Subcutaneous abdominal adipose tissue (tissue), 5 donors: ENCODE measurements at regions not wholly inside any gene's neighbourhood (a gene's known extent, or its start where the extent isn't known, plus 50 kb on each side); places are given as distances from the start of the nearest gene placed in this dataset.

Experiments used
- H3K27ac ChIP-seq: one replicate; pipeline ENCODE4 v1.7.0; 2013; ENCODE audit warnings: low read depth, mild to moderate bottlenecking, inconsistent platforms, low read length, moderate library complexity
- H3K27me3 ChIP-seq, 5 donors: one replicate each; pipeline ENCODE4 v1.7.0; 2013; ENCODE audit warnings: low read length in 5 of 5, inconsistent platforms in 1 of 5; ENCODE audit not compliant: control insufficient read depth in 5 of 5, insufficient read depth in 4 of 5
- H3K36me3 ChIP-seq, 5 donors: one replicate each; pipeline ENCODE4 v1.7.0; 2013; ENCODE audit warnings: low read length in 5 of 5; ENCODE audit not compliant: control insufficient read depth in 5 of 5, insufficient read depth in 5 of 5
- H3K4me1 ChIP-seq, 5 donors: one replicate each; pipeline ENCODE4 v1.7.0; 2013; ENCODE audit warnings: low read length in 5 of 5, mild to moderate bottlenecking in 3 of 5, moderate library complexity in 1 of 5; ENCODE audit not compliant: control insufficient read depth in 5 of 5, insufficient read depth in 5 of 5
- H3K4me3 ChIP-seq, 5 donors: one replicate each; pipeline ENCODE4 v1.7.0; 2013; ENCODE audit warnings: low read length in 5 of 5, low read depth in 1 of 5
- H3K9ac ChIP-seq, 5 donors: one replicate each; pipeline ENCODE4 v1.7.0; 2013; ENCODE audit warnings: low read length in 5 of 5, mild to moderate bottlenecking in 4 of 5, moderate library complexity in 3 of 5
- H3K9me3 ChIP-seq, 5 donors: one replicate each; pipeline ENCODE4 v1.7.0; 2013; ENCODE audit warnings: low read length in 5 of 5; ENCODE audit not compliant: control insufficient read depth in 5 of 5
- donor health status: healthy.
- donor health status: healthy.
- donor health status: healthy.
- donor health status: healthy.
- donor health status: healthy.

DNA sequence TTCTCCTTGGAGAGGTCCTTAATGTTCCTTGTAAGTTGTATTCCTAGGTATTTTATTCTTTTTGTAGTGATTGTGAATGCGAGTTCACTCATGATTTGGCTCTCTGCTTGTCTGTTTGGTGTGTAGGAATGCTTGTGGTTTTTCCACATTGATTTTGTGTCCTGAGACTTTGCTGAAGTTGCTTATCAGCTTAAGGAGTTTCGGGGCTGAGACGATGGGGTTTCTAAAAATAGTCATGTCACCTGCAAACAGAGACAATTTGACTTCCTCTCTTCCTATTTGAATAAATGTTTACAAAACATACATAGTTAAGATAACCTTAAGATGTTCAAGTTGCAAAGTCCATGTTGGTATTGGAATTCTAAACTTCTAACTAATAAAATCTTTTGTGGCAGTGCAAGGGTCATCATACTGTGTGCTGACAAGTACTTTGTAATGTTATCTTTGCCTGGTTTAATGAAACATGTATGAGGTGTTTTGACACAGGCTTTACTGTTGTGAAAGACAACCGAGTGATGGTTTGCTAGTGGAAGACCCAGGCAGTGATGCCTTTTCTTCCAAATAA lies 286.2 kb downstream of the MRPS30 start:
- H3K9me3 ChIP-seq, result no peaks in the 10 kb centered on the region

DNA sequence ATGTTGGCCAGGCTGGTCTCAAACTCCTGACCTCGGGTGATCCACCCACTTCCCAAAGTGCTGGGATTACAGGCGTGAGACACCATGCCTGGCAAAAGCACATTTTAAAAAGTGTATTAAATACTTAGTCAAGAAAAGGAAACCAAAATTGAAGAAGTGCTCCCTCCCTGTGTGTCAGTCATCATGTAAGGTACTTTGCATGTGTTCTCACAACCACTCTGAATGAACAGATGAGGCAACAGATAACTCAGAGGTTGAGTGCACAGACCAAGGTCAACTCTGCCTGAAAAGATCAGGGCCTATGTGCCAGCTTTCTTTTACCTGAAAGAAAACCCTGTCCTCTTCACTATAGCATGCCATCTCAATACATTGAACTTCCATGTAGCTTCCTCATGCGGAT lies 289.7 kb downstream of the MRPS30 start:
- H3K27me3 ChIP-seq, result no peaks in the 10 kb centered on the region
- H3K4me3 ChIP-seq, result no peak overlapping the region
- H3K9ac ChIP-seq, result no peak overlapping the region
- H3K9me3 ChIP-seq, result peaks cover 0 to 2% (median 0%) of the 10 kb centered on the region in 5 donors
- H3K4me1 ChIP-seq, result no peaks in the 10 kb centered on the region
- H3K27ac ChIP-seq, result no peak overlapping the region
- no peaks in the 10 kb centered on the region for H3K36me3 ChIP-seq

More for the DNA sequence above, 286.2 kb downstream of the MRPS30 start:
- Histone ChIP-seq H3K4me1 (no peaks in the 10 kb centered on the region), H3K27me3 (no peaks in the 10 kb centered on the region), H3K4me3 (no peak overlapping the region), H3K27ac (no peak overlapping the region), H3K36me3 (no peaks in the 10 kb centered on the region), H3K9ac (no peak overlapping the region)

DNA sequence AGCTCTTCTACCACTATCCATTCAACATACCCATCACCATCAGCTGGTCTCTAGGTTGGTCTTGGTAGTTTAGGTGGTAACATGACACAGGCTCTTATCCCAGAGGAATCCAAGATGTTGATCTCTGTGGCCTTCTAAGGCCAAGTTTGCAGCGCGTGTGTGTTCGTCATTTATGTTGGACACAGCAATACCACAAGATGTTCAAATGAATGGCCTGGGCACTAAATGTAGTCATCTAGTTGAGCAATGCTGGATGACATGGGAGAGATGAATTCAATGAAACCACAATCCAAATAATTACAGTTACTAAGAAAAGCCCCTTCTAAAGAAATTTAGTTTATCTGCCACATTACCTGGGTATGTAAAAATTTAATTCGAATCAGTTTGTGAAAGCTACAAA lies 292.4 kb downstream of the MRPS30 start:
- H3K4me1 ChIP-seq, result no peaks in the 10 kb centered on the region
- H3K36me3 ChIP-seq, result no peaks in the 10 kb centered on the region
- H3K27me3 ChIP-seq, result no peaks in the 10 kb centered on the region
- no peak overlapping the region for H3K4me3 ChIP-seq
- peaks cover 0 to 4% (median 0%) of the 10 kb centered on the region in 5 donors for H3K9me3 ChIP-seq
- H3K27ac ChIP-seq, result no peak overlapping the region
- no peak overlapping the region for H3K9ac ChIP-seq

DNA sequence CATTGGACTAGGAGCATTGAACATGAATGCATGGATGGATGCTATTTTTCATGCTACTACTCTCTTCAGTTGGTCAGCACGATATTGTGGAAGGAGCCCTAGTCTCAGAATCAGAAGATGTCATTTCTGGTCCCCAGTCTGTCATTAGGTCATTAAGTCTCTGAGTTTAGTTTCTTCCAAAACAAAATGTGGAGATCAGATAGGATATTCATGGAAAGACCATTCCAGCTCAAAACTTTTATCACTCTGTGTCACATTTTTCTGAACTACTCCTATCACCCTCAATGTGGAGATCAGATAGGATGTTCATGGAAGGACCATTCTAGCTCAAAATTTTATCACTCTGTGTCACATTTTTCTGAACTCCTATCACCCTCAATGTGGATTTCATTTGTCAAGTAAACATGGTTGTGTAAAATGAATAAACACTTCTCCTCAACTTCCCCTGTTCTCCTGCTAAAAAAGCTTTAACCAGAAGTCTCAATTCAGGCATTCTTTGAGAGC lies 296.8 kb downstream of the MRPS30 start:
- no peaks in the 10 kb centered on the region for H3K27me3 ChIP-seq
- H3K9me3 ChIP-seq, result peaks cover 0 to 4% (median 0%) of the 10 kb centered on the region in 5 donors
- H3K9ac ChIP-seq, result no peak overlapping the region
- H3K4me1 ChIP-seq, result no peaks in the 10 kb centered on the region
- H3K36me3 ChIP-seq, result no peaks in the 10 kb centered on the region
- no peak overlapping the region for H3K4me3 ChIP-seq
- H3K27ac ChIP-seq, result no peak overlapping the region

DNA sequence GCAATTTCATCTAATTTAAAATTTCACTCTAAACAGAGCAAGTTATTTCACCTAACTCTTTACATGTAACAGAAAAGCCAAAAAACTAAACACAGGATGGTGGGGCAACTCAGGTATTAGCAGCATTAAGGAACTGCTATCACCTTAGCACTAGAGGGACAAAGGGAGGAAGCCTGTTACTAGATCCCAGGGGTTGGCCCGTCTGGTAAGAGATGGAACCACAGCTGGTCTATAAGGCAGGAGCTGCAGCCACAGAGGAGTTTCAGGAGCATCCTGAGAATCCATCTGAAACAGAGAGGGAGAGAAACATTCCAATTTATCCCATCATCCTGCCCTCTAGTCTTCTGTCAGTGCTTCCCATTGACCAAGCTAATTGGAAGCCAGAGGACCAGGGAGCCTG lies 300.3 kb downstream of the MRPS30 start:
- Histone ChIP-seq H3K9ac (no peak overlapping the region), H3K36me3 (no peaks in the 10 kb centered on the region), H3K27ac (no peak overlapping the region), H3K27me3 (no peaks in the 10 kb centered on the region), H3K4me3 (no peak overlapping the region), H3K4me1 (no peaks in the 10 kb centered on the region), H3K9me3 (no peaks in the 10 kb centered on the region)

DNA sequence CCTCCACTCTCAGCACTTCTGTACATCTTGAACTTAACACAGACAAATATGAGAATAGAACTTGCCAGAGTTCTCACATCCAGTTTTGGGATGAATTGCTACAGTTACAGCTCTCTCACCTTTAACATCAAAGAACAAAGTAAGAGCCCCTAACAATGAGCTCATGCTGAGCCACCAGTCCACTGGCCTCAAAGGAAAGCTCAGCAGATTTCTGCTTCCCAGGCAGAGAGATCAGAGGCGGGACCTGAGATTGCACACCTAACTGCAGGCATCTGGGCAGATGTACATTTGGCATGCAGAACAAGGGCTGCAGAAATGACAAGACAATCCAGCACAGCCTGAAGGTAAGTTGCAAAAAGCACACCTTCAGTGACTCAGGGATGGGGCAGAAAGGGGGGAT lies 300.9 kb downstream of the MRPS30 start:
- Histone ChIP-seq H3K4me1 (no peaks in the 10 kb centered on the region), H3K27me3 (no peaks in the 10 kb centered on the region), H3K36me3 (no peaks in the 10 kb centered on the region), H3K9me3 (no peaks in the 10 kb centered on the region), H3K9ac (no peak overlapping the region), H3K4me3 (no peak overlapping the region), H3K27ac (no peak overlapping the region)

DNA sequence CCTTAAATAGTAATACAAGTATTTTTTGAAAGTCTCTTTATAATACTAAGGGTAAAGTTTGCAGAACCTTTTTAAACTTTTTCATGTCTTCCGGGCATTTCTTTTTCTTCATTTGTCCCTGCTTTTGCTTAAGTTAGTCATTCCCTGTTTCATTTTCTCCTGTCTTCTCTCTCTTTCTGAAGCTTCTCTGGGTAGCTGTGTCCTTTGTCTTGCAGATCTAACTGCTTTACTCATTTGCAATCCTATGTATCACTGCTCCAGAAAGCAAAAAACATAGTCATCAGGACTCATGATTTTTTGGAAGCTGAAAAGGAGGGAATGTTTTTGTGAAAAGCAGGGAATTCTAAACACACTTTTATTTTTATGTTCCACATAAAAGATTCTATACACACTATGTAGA lies 301.7 kb downstream of the MRPS30 start:
- Histone ChIP-seq H3K27me3 (no peaks in the 10 kb centered on the region), H3K9ac (no peak overlapping the region), H3K9me3 (no peaks in the 10 kb centered on the region), H3K4me1 (no peaks in the 10 kb centered on the region), H3K36me3 (no peaks in the 10 kb centered on the region), H3K27ac (no peak overlapping the region), H3K4me3 (no peak overlapping the region)

DNA sequence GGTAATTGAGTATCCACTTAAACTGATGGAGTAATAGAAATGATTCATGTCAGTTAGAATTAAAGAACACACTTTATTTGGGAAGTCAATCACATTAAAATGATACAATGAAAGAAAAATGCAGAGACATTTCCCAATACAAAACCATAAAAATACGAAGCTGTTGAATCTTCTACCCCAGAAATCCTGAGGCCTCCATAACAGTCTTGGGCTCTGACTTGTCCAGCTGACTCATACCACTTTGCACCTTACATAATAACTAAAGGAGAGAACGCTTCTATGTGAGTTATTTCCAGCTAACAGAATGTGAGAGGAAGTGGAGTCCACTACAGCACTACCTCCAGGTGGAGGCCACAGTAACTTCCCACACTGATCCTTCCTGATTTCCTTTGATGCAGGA lies 305.0 kb downstream of the MRPS30 start:
- Histone ChIP-seq H3K27ac (no peak overlapping the region), H3K27me3 (no peaks in the 10 kb centered on the region), H3K4me1 (no peaks in the 10 kb centered on the region), H3K36me3 (no peaks in the 10 kb centered on the region), H3K4me3 (no peak overlapping the region), H3K9me3 (peaks cover 0 to 6% (median 0%) of the 10 kb centered on the region in 5 donors), H3K9ac (no peak overlapping the region)

DNA sequence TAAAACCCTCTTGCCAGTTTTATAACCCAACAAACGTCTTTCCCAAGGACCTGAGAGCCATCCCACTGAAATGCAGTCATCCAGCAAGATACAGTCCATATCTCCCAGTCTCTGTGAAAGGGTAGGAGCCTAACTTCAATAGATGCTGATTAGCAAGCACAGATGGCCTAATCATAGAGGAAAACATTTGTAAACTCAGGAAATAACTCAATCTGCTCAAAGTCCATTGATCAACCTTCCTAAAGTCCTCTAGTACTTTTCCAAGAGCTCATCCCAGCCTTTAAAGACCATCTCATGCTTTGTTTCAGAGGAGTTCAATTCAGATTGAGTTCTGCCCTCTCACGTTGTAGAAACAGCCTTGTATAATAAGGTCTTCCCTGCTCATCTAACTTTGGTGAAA lies 324.2 kb downstream of the MRPS30 start:
- Histone ChIP-seq H3K27ac (no peak overlapping the region), H3K4me3 (no peak overlapping the region), H3K36me3 (no peaks in the 10 kb centered on the region), H3K4me1 (no peaks in the 10 kb centered on the region), H3K9ac (no peak overlapping the region), H3K27me3 (no peaks in the 10 kb centered on the region), H3K9me3 (peaks cover 0 to 3% (median 0%) of the 10 kb centered on the region in 5 donors)

DNA sequence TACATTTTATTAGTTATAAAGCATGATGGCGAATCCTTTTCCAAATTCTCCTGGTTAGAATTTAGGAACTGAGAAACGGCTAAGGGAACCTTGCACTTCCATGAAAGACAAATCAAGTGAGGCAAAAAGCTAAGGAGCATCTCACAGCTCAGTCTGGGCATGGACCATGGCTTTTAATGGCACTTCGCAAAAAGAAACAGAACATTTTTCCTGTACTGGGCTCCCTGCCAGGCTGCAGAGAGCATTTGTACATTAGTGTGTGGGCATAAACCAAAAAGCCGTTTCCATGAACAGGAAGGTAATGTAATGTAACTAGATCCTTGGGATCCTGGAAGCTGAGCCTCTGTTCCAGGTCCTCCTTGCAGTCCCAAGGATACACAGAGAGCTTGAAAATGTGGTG lies 354.2 kb downstream of the MRPS30 start:
- no peak overlapping the region for H3K4me3 ChIP-seq
- no peaks in the 10 kb centered on the region for H3K36me3 ChIP-seq
- H3K27ac ChIP-seq, result no peak overlapping the region
- H3K4me1 ChIP-seq, result no peaks in the 10 kb centered on the region
- peaks cover 0 to 2% (median 0%) of the 10 kb centered on the region in 5 donors for H3K27me3 ChIP-seq
- no peak overlapping the region for H3K9ac ChIP-seq
- H3K9me3 ChIP-seq, result peaks cover 0 to 2% (median 0%) of the 10 kb centered on the region in 5 donors
